ENCODE measurements at regions not wholly inside any gene's neighbourhood (a gene's known extent, or its start where the extent isn't known, plus 50 kb on each side); places are given as distances from the start of the nearest gene placed in this dataset.

DNA sequence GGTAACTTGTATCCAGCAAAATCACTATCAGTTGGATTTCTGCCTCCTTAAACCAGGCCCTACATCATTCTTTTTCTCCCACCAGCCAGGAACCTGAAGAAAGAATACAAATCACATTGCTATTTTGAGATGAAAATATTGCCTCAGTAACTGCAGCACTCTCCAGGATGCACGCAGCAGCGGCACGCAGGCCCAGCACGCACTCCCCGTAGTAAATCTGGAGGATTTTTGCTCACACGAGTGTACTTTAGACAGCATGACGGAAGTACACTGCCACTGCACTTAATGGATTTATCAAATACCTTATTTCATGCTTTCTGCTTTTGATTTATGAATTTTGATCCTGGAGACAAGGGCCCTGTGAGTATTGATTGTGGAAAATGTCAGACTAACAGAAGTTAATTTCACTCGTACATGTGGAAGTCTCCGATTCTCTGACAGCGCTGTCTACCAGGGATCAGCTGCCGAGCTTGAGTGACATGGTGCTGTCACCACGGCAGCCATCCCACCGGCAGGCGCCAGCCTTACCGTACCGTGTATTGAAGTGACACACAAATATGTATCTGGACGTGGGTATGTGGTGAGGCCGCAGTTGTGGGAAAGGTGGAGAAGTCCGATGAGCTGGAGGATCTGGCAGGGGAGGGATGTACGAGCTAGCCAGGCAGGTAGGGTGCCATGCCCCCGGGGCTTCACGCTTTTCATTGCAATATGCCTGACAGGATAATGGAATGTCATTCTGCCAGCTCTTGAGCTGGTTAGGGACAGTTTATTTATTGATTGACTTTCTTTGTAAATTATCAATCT is 863.7 kb downstream of the GALR1 start:
- DNase-seq: no peak
- Histone ChIP-seq H3K9me3 (peaks cover 0 to 2% (median 0%) of the 10 kb centered on the region in 4 donors), H3K4me3 (no peak overlapping the region), H3K27me3 (no peaks in the 10 kb centered on the region), H3K36me3 (no peaks in the 10 kb centered on the region), H3K27ac (no peak overlapping the region), H3K4me1 (no peaks in the 10 kb centered on the region)
- TF ChIP-seq POLR2A (IDR thresholded peaks at IDR 0.05) (no peak), POLR2AphosphoS5 (IDR thresholded peaks at IDR 0.05) (no peak), EP300 (IDR thresholded peaks at IDR 0.05) (no peak)
- TF ChIP-seq, protein P1, sequence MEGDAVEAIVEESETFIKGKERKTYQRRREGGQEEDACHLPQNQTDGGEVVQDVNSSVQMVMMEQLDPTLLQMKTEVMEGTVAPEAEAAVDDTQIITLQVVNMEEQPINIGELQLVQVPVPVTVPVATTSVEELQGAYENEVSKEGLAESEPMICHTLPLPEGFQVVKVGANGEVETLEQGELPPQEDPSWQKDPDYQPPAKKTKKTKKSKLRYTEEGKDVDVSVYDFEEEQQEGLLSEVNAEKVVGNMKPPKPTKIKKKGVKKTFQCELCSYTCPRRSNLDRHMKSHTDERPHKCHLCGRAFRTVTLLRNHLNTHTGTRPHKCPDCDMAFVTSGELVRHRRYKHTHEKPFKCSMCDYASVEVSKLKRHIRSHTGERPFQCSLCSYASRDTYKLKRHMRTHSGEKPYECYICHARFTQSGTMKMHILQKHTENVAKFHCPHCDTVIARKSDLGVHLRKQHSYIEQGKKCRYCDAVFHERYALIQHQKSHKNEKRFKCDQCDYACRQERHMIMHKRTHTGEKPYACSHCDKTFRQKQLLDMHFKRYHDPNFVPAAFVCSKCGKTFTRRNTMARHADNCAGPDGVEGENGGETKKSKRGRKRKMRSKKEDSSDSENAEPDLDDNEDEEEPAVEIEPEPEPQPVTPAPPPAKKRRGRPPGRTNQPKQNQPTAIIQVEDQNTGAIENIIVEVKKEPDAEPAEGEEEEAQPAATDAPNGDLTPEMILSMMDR (IDR thresholded peaks at IDR 0.05): no peak
- 94% methylated on average over 22 of the region's 22 CpGs for WGBS, 2 donors
- intact Hi-C loops (cut with DNase I): no loop called here

DNA sequence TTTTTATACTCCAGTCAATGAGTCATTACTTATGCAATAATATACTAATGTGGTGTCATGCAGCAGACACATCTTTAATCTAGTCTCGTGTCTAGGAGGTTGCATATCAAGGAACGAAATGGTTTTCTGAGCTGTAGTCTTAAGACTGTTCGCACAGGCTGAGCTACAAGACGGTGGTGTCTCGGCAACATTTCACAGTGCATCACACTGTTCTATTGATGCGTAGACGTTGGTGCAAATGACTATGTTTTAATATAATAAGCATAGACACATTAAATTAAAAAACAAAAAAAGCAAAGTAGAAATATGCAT is 864.2 kb downstream of the GALR1 start:
- no peak overlapping the region for H3K4me3 ChIP-seq
- H3K27ac ChIP-seq: no peak overlapping the region
- peaks cover 0 to 2% (median 0%) of the 10 kb centered on the region in 4 donors for H3K9me3 ChIP-seq
- WGBS, 2 donors: 89 to 90% methylated on average over 7 of the region's 7 CpGs
- intact Hi-C loops (cut with DNase I): no loop called here
- H3K4me1 ChIP-seq: no peaks in the 10 kb centered on the region
- DNase-seq: no peak
- H3K36me3 ChIP-seq: no peaks in the 10 kb centered on the region
- no peaks in the 10 kb centered on the region for H3K27me3 ChIP-seq
- TF ChIP-seq EP300 (IDR thresholded peaks at IDR 0.05) (no peak), POLR2A (IDR thresholded peaks at IDR 0.05) (no peak), POLR2AphosphoS5 (IDR thresholded peaks at IDR 0.05) (no peak)
- TF ChIP-seq, protein P1 (IDR thresholded peaks at IDR 0.05): no peak

DNA sequence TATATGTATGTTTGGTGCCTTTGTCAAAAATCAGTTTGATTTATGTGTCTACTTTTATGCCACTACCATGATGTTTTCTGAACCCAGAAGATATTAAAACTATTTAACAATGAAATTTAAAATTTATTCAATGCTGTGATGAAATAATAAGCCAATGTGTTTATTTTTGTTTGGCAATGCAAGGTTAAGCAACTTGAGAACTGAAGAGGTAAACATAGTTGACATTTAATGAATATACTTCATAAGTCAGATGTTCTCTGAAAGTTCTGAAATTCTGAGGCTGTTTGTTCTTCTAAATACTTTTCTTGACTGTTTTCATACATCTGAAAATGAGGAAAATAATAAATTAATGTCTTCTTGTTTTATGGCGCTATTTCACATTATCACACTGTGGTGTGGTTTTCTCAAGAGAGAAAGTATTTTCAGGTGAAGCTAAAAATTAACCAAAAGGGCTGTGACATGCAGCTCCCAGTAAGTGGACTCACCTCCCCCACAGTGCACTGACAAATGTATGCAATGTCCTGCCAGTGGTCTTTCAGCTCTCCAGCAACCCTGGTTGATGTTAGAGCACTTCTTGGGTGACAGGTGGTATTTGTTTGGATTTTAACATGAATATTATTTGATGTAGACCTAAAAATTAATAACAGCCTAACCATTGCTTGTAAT is 863.6 kb upstream of the SALL3 start:
- no peak overlapping the region for H3K4me3 ChIP-seq
- H3K9me3 ChIP-seq: peaks cover 0 to 2% (median 0%) of the 10 kb centered on the region in 4 donors
- no peaks in the 10 kb centered on the region for H3K36me3 ChIP-seq
- intact Hi-C loops (cut with DNase I): no loop called here
- no peaks in the 10 kb centered on the region for H3K4me1 ChIP-seq
- TF ChIP-seq POLR2A (IDR thresholded peaks at IDR 0.05) (no peak), POLR2AphosphoS5 (IDR thresholded peaks at IDR 0.05) (no peak), EP300 (IDR thresholded peaks at IDR 0.05) (no peak)
- TF ChIP-seq, protein P1 (IDR thresholded peaks at IDR 0.05): no peak
- 42 to 88% methylated on average over 1 of the region's 1 CpG for WGBS, 2 donors
- H3K27me3 ChIP-seq: no peaks in the 10 kb centered on the region
- H3K27ac ChIP-seq: no peak overlapping the region
- DNase-seq: no peak

GRCh38 chr18:78123144-78123909 is 856.3 kb upstream of the SALL3 start:
- Histone ChIP-seq H3K4me1 (no peaks in the 10 kb centered on the region), H3K36me3 (no peaks in the 10 kb centered on the region), H3K27me3 (peaks cover 0 to 5% (median 0%) of the 10 kb centered on the region in 3 donors), H3K9me3 (peaks cover 0 to 3% (median 0%) of the 10 kb centered on the region in 4 donors), H3K4me3 (no peak overlapping the region), H3K27ac (peak overlapping the region in 1 of 4 donors; percentile 18)
- TF ChIP-seq EP300 (IDR thresholded peaks at IDR 0.05): no peak
- no peak for TF ChIP-seq POLR2AphosphoS5 (IDR thresholded peaks at IDR 0.05)
- TF ChIP-seq, protein P1 (IDR thresholded peaks at IDR 0.05): no peak
- no peak for TF ChIP-seq POLR2A (IDR thresholded peaks at IDR 0.05)
- intact Hi-C loops (cut with DNase I): no loop called here
- DNase-seq: no peak
- WGBS, 2 donors: 82 to 83% methylated on average over 24 of the region's 24 CpGs

Measured in sigmoid colon (tissue), 6 donors.